Fibroblast of pulmonary artery (primary cell): ENCODE measurements at regions not wholly inside any gene's neighbourhood (a gene's known extent, or its start where the extent isn't known, plus 50 kb on each side); places are given as distances from the start of the nearest gene placed in this dataset.

Experiments used
- DNase-seq: peaks from one replicate; pipeline ENCODE4 v3.0.0-alpha.2; 2010; ENCODE audit warnings: low read depth
- H3K4me3 ChIP-seq: replicated peaks from 2 replicates; pipeline ENCODE4 v1.5.1; 2011; ENCODE audit warnings: low read depth, mild to moderate bottlenecking, control low read depth, low read length, moderate library complexity
- TF ChIP-seq, protein P1 (sequence below): IDR thresholded peaks from 2 replicates; pipeline ENCODE4 v1.5.1; 2011; ENCODE audit warnings: mild to moderate bottlenecking, control low read depth, low read length, inconsistent platforms; ENCODE audit errors: missing control alignments

DNA sequence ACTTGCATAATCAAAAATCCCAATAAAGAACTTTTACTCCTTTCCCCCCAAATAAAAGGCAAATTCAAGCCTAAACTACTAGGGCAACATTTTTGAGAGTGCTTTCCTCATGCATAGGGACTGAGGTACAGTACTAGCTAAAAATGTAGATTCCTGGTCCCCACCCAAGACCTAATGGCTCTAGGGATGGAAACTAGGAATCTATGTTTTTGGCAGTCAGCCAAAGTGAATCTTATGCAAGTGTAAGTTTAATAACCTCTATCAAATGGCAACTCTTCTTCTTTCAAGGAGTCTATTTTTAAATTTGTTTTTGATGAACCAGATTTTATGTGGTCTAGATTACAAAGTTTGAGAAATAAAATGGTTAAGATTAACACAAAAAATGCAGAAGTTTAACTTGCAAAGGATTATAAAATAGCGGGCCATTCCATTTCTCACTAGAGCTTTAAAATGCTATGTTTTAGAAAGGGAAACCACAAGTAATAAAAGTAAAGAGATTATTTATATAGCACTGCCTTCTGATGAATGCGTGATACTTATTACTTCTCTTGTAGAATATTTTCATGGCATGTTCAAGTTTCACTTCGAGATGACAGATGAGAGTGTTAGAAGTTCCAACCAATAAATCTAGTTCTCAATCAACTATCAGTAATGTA lies 70.4 kb upstream of the MDFIC start:
- DNase-seq = no peak
- TF ChIP-seq, protein P1, sequence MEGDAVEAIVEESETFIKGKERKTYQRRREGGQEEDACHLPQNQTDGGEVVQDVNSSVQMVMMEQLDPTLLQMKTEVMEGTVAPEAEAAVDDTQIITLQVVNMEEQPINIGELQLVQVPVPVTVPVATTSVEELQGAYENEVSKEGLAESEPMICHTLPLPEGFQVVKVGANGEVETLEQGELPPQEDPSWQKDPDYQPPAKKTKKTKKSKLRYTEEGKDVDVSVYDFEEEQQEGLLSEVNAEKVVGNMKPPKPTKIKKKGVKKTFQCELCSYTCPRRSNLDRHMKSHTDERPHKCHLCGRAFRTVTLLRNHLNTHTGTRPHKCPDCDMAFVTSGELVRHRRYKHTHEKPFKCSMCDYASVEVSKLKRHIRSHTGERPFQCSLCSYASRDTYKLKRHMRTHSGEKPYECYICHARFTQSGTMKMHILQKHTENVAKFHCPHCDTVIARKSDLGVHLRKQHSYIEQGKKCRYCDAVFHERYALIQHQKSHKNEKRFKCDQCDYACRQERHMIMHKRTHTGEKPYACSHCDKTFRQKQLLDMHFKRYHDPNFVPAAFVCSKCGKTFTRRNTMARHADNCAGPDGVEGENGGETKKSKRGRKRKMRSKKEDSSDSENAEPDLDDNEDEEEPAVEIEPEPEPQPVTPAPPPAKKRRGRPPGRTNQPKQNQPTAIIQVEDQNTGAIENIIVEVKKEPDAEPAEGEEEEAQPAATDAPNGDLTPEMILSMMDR = no peak
- H3K4me3 ChIP-seq = no peak overlapping the region

DNA sequence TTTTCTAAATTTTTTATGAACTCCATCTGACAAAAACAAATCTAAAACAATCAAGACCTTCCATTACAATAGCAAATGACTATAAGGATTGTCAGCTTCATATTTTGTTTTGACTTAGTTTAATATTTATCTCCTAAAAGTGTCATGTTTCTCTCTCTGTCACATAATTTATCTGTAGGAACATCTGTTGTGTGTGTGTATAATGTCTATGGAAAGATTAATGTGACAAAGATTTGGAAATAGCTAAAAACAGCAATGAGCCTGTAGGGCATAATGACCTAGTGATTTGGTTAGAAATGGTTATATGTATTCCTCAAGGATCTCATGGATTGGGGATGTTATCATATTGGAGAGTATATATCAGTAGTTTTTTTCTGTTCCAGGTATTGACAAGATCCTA lies 69.6 kb upstream of the MDFIC start:
- DNase-seq = no peak
- TF ChIP-seq, protein P1 = no peak
- H3K4me3 ChIP-seq = no peak overlapping the region

DNA sequence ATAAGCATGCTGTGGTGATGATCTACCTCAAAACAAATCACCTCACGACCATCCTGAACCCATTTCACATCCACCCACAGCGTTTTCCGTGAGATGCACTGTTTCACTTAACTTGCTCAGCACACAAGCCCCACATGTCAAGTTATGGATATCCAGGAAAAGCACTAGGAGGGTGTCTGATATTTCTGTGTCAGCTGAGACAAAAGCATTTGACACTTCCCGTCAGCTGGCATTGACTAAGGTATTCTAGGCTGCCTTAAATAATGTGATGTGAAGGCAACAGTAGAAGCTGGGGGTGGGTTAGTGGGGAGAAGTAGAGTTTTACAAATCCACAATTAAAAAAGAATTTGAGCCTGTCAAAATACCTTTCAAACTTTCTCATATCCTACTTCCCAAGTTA lies 68.7 kb upstream of the MDFIC start:
- TF ChIP-seq, protein P1 = no peak
- H3K4me3 ChIP-seq = no peak overlapping the region
- DNase-seq = no peak

DNA sequence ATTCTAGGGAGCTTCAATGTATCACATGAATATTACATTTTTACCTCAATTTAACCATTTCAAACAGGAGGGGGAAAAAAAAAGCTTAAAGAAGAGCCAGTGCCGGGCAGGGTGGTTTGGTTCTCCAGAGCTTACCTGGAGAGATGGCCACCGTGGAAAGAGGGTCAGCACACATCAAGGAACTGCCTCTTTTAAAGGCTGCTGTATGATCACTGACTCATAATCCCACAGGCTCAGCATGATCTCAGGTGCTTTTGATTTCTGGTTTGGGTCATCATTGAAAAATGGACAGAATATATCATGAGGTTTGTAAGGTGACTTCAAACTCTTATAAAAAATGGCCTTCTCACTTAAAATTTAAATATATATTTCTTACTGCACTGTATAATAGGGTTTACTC lies 67.5 kb upstream of the MDFIC start:
- TF ChIP-seq, protein P1 = no peak

DNA sequence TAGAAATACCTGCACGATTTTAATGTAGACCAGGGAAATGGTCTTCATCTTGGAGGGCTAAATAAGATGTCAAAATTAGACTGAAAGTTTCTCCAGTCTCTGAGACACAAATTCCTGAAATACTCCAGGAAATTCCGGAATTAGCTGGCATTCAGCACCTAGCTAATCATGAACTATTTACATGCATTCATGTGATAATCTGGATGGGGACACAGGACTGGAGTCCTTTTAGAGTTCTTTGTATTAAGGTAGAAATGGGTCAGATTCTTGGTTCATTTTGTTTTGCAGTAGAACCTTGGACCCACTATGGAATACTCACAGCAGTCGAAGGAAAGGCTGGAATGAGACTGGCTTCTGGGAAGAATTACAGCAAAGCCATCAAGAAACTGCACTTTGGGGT lies 65.3 kb upstream of the MDFIC start:
- DNase-seq = peak; percentile 35
- no peak overlapping the region for H3K4me3 ChIP-seq
- TF ChIP-seq, protein P1 = no peak

More for the DNA sequence above, 67.5 kb upstream of the MDFIC start:
- H3K4me3 ChIP-seq = no peak overlapping the region
- DNase-seq = no peak

DNA sequence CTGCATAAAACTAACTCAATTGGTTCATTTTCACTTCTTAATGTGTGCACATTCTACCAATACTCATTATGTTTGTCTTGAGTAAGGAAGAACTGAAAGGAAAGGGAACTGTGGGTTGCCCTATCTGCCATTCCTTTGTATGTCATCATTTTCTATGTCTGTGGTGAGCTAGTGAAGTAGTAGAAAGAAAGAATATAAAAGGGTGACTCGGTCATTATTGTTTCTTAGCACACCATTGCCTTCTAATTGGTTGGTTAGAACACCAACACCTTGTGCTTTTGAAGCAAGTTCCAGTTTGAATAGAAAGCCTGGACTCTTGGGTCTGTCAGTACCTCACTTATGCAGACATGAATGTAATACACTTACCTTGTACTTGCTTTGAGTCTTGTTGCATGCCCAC lies 64.3 kb upstream of the MDFIC start:
- no peak overlapping the region for H3K4me3 ChIP-seq

More for the DNA sequence above, 64.3 kb upstream of the MDFIC start:
- TF ChIP-seq, protein P1 = no peak
- no peak for DNase-seq
